ENCODE measurements at regions not wholly inside any gene's neighbourhood (a gene's known extent, or its start where the extent isn't known, plus 50 kb on each side); places are given as distances from the start of the nearest gene placed in this dataset.

DNA sequence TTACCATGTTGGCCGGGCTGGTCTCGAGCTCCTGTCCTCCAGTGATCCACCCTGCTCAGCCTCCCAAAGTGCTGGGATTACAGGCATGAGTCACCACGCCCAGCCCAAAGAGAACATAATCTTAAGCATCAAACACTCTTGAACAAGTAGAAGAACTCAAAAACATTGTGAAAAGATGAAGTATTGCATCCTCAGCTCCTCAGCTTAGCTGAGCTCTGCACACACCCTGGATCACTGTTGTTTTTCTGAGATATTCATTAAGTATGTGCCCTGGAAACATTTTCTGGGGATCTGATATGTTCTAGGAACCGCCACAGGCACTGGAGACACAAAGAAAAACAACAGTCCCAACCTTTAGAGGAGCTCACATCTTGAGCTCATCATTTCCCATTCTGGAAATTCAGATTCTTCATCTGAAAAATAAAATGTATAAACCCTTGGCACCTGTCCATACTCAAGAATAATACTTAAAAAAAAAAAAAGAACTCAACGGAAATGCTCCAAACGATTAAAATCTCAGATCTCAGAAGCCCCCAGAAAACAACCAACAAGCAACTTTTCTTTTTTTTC lies 62.2 kb upstream of the ZNF462 start:
- Histone ChIP-seq H2AK5ac (ENCODE audit: low read depth, low read length) (no peak overlapping the region), H4K20me1 (replicated peaks in 1 of 2; ENCODE audit: control insufficient read depth in 1 of 2, insufficient read depth in 2 of 2, low read length in 2 of 2) (no peaks in the 10 kb centered on the region), H3K36me3 (ENCODE audit: control insufficient read depth in 2 of 4, insufficient read depth in 4 of 4, low read length in 3 of 4) (no peaks in the 10 kb centered on the region), H3K18ac (ENCODE audit: extremely low read depth, low read length) (no peak overlapping the region), H3K14ac (ENCODE audit: insufficient read length) (no peak overlapping the region), H3K27me3 (replicated peaks in 1 of 4; ENCODE audit: control insufficient read depth in 3 of 4, extremely low read depth in 1 of 4, insufficient read depth in 3 of 4, low read length in 3 of 4) (no peaks in the 10 kb centered on the region), H3K4ac (replicated peaks; ENCODE audit: insufficient read length, low read depth, low read length) (no peak overlapping the region), H2BK20ac (ENCODE audit: low read length) (no peak overlapping the region), H4K5ac (ENCODE audit: insufficient read length, low read depth, low read length) (no peak overlapping the region), H3K23me2 (ENCODE audit: low read depth, low read length) (no peaks in the 10 kb centered on the region), H2BK12ac (ENCODE audit: low read depth, low read length) (no peak overlapping the region), H3K23ac (ENCODE audit: insufficient read length) (no peak overlapping the region), H4K8ac (ENCODE audit: extremely low read depth, insufficient read depth, low read length) (no peak overlapping the region), H3K27ac (ENCODE audit: low read depth, low read length) (no peak overlapping the region), H3K56ac (replicated peaks; ENCODE audit: insufficient read length, low read depth, low read length) (no peak overlapping the region), H3K4me3 (ENCODE audit: extremely low read depth in 1 of 4, insufficient read depth in 2 of 4, low read depth in 3 of 4, low read length in 4 of 4) (no peak overlapping the region), H2BK5ac (ENCODE audit: low read depth, low read length) (no peak overlapping the region), H3K79me2 (ENCODE audit: control insufficient read depth in 1 of 2, insufficient read depth in 2 of 2, low read length in 2 of 2) (no peaks in the 10 kb centered on the region), H3K4me2 (ENCODE audit: insufficient read depth in 1 of 2, low read depth in 2 of 2, low read length in 2 of 2) (no peak overlapping the region), H3K4me1 (replicated peaks in 1 of 4; ENCODE audit: control insufficient read depth in 3 of 4, insufficient read depth in 4 of 4, low read length in 3 of 4) (no peaks in the 10 kb centered on the region), H2BK120ac (replicated peaks; ENCODE audit: low read depth, low read length) (no peak overlapping the region), H3K9me3 (ENCODE audit: insufficient read depth in 2 of 2, low read depth in 1 of 2, low read length in 1 of 2) (no peaks in the 10 kb centered on the region), H2AFZ (ENCODE audit: low read length) (no peak overlapping the region), H2BK15ac (ENCODE audit: low read length) (no peak overlapping the region), H3K79me1 (ENCODE audit: low read depth, low read length) (no peaks in the 10 kb centered on the region), H3K9ac (replicated peaks in 1 of 4; ENCODE audit: extremely low read depth in 1 of 4, low read depth in 3 of 4, low read length in 3 of 4) (no peak overlapping the region), H4K91ac (replicated peaks; ENCODE audit: insufficient read length, low read length) (no peak overlapping the region)
- DNase-seq (ENCODE audit: low read depth in 1 of 2, low spot score in 2 of 2) (no peak), FAIRE-seq (no peak)
- TF ChIP-seq, protein P1, sequence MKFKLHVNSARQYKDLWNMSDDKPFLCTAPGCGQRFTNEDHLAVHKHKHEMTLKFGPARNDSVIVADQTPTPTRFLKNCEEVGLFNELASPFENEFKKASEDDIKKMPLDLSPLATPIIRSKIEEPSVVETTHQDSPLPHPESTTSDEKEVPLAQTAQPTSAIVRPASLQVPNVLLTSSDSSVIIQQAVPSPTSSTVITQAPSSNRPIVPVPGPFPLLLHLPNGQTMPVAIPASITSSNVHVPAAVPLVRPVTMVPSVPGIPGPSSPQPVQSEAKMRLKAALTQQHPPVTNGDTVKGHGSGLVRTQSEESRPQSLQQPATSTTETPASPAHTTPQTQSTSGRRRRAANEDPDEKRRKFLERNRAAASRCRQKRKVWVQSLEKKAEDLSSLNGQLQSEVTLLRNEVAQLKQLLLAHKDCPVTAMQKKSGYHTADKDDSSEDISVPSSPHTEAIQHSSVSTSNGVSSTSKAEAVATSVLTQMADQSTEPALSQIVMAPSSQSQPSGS (IDR thresholded peaks at IDR 0.05; ENCODE audit: low read length), result no peak
- TF ChIP-seq POLR2A (IDR thresholded peaks at IDR 0.05; ENCODE audit: control extremely low read depth in 1 of 2, low read depth in 2 of 2, low read length in 2 of 2), result no peak
- ChIA-PET CTCF (ENCODE audit: partially characterized antibody) (interaction anchor here (0.8 to 1.5 kb wide), 2 partner anchors 20 to 364 kb away, joined by 3 read pairs; no protein-coding TSS in a partner anchor), POLR2A (ENCODE audit: partially characterized antibody) (no interaction called here)
- WGBS, 2 experiments (ENCODE audit: extremely low coverage in 1 of 2, insufficient coverage in 1 of 2, insufficient read length in 1 of 2, insufficient replicate concordance in 2 of 2, low coverage in 1 of 2, low lambda C conversion rate in 2 of 2, missing lambda C conversion rate in 1 of 2), result 89% methylated on average over 6 of the region's 6 CpGs; no CpG with 5 or more reads in 1 of the 2 experiments

All from H1 (cell line).